ENCODE measurements at regions not wholly inside any gene's neighbourhood (a gene's known extent, or its start where the extent isn't known, plus 50 kb on each side); places are given as distances from the start of the nearest gene placed in this dataset.
A peak's percentile ranks its signal among the peaks of the same experiment; 100 is the strongest.

DNA sequence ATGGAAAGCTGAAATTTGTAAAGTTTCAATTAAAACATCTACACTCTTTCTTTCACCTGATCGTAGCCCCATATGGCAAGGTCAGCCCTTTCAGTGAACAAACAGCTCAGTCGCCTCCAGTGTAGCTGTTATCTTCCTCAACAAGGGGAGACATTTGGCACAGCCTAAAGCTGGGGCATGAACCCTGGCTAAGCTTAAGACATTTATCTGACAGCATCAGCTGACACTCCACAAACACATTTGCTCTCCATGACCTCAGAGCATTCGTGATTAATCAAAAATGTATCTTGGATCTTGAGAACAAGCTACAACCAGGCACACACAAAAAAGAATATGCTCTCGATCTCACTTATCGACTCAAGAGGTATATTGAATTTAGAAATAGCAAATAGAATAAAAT lies 67.3 kb downstream of the POU5F2 start:
- no peak for DNase-seq (ENCODE audit: low read depth)
- in situ Hi-C loops (cut with HindIII; ENCODE audit: low sequenced_read_pairs) = no loop called here
- H3K4me3 ChIP-seq (ENCODE audit: low read depth, low read length) = no peak overlapping the region
- TF ChIP-seq CTCF (IDR thresholded peaks at IDR 0.05; ENCODE audit: low read depth, low read length, missing control alignments) = no peak

- H3K4me3 ChIP-seq (ENCODE audit: low read depth, low read length) = no peak overlapping the region
- no peak for TF ChIP-seq CTCF (IDR thresholded peaks at IDR 0.05; ENCODE audit: low read depth, low read length, missing control alignments)
- in situ Hi-C loops (cut with HindIII; ENCODE audit: low sequenced_read_pairs) = no loop called here
- DNase-seq (ENCODE audit: low read depth) = no peak
Measured at GRCh38 chr5:93673316-93673954, 68.0 kb downstream of the POU5F2 start.

GRCh38 chr5:93665648-93666047 lies 75.8 kb downstream of the POU5F2 start:
- no peak for DNase-seq (ENCODE audit: low read depth)
- in situ Hi-C loops (cut with HindIII; ENCODE audit: low sequenced_read_pairs) = no loop called here
- H3K4me3 ChIP-seq (ENCODE audit: low read depth, low read length) = no peak overlapping the region
- TF ChIP-seq CTCF (IDR thresholded peaks at IDR 0.05; ENCODE audit: low read depth, low read length, missing control alignments) = no peak

- H3K4me3 ChIP-seq (ENCODE audit: low read depth, low read length) = no peak overlapping the region
- in situ Hi-C loops (cut with HindIII; ENCODE audit: low sequenced_read_pairs) = no loop called here
- TF ChIP-seq CTCF (IDR thresholded peaks at IDR 0.05; ENCODE audit: low read depth, low read length, missing control alignments) = no peak
- no peak for DNase-seq (ENCODE audit: low read depth)
Measured at GRCh38 chr5:93660677-93661076, 77.7 kb downstream of the NR2F1 start.

DNA sequence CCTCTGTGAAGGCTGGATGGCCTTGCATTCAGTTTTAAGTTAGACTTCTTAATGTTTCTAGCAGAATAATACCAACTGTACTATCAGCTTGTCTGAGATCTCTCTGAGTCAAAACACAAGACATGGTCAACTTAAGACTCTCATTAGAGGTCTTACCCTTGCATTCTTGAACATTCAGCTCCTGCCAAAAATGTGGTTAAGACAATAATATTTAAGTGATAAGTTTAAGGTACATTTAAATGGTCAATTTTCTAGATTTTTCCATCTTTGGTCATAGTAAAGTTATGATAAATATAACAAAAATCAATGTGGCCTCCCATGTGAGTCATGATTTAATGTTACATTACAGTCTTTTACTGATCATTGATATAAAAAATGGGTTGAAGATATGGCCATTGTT lies 75.0 kb downstream of the NR2F1 start:
- peak; percentile 36 for DNase-seq (ENCODE audit: low read depth)
- H3K4me3 ChIP-seq (ENCODE audit: low read depth, low read length) = no peak overlapping the region
- in situ Hi-C loops (cut with HindIII; ENCODE audit: low sequenced_read_pairs) = no loop called here
- TF ChIP-seq CTCF (IDR thresholded peaks at IDR 0.05; ENCODE audit: low read depth, low read length, missing control alignments) = no peak

GRCh38 chr5:93654676-93655075 lies 71.7 kb downstream of the NR2F1 start:
- DNase-seq (ENCODE audit: low read depth) = no peak
- in situ Hi-C loops (cut with HindIII; ENCODE audit: low sequenced_read_pairs) = no loop called here
- TF ChIP-seq CTCF (IDR thresholded peaks at IDR 0.05; ENCODE audit: low read depth, low read length, missing control alignments) = no peak

More at GRCh38 chr5:93654676-93655075, 71.7 kb downstream of the NR2F1 start:
- no peak overlapping the region for H3K4me3 ChIP-seq (ENCODE audit: low read depth, low read length)

Data from astrocyte of the cerebellum (primary cell).